ENCODE measurements at regions not wholly inside any gene's neighbourhood (a gene's known extent, or its start where the extent isn't known, plus 50 kb on each side); places are given as distances from the start of the nearest gene placed in this dataset.
"Not testable (repeated sequence)": the region's sequence is repeated elsewhere in the genome, so short reads cannot be mapped to it uniquely, and the experiment has no call there.

DNA sequence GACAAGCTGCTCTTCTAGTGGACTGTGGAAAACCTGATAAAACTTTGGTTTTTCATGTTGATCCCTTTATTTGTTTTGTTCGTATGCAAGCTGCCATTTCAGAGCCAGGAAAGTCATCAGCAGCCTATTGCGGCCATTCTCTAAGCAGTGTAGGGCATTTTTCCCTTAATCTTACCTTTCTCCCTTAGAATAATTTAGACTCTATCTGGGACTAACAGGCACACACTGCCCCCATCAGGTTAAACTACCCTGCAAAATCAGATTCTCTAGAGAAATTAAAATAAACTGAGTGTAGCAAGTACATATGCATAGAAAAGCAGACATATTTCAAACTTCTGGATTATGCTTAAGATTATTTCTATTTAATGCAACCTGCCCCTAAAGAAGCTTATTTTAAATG, 347.5 kb downstream of the METTL4 start:
- peak; percentile 51 for DNase-seq (ENCODE audit: low spot score)

DNA sequence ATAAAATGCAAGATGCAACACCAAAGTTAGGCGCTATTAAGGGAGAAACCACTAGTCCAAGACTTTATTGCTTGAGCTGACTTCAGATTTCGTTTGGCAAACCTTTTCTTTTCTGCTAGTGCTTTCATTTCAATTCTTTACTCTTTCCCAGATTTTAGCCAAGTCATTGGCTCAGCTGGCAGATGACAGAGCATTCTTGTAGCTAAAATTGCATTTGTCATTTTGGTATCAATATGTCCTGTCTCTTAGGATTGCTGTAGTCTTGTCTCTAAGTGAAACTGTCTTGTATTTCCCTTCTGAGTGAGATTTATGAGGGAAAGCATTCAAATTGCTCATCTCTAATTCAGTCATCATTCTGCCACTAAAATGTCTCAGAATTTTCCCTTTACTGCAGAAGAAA, 335.1 kb downstream of the METTL4 start:
- DNase-seq (ENCODE audit: low spot score): no peak

DNA sequence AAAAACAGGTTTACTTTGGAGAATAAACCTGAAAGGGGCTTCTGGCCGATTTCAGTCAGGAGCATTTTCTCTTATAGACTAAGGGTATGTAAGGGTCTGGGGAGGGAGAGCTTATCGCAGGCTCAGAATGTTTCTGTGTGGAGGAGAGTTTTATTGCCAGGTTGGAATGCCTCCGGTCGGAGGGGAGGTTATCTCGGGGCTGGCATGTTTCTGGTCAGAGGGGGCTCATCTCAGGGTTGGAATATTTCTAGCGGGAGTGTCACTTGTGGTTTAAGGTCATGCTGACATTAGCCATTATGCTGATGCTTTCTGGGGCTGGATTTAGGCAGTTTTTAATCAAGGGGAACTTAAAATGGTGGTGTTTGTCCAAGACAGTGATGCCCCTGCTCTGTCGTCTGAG, 333.6 kb downstream of the METTL4 start:
- no peak for DNase-seq (ENCODE audit: low spot score)

DNA sequence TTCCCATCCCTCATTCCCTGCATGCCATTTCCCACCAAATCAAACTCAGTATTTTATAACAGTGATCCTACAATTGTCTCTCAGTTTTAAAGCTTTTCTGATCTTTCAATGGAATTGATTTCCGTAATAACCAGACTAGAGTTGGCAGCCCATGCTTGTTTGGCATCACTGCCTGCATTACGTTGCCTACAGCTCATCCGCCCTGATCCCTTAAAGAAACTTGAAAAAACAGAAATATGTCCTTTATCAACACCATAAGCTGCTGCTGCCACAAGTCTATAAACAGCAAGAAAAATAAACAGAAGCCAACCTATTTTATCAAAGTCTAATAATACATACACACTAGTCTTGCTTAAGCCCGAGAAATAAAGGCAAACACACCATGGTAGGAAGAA, 331.0 kb downstream of the METTL4 start:
- no peak for DNase-seq (ENCODE audit: low spot score)

DNA sequence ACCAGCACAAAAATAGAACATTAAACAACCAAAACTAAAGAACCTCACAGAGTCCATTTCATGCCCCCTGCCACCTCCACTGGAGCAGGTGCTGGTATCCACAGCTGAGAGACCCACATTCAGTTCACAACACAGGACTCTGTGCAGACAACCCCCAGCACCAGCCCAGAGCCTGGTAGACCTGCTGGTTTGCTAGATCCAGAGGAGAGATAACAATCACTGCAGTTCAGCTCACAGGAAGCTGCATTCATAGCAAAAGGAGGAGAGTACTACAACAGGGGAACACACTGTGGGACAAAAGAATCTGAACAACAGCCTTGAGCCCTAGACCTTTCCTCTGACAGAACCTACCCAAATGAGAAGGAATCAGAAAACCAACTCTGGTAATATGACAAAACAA, 326.7 kb downstream of the METTL4 start:
- DNase-seq (ENCODE audit: low spot score): no peak

DNA sequence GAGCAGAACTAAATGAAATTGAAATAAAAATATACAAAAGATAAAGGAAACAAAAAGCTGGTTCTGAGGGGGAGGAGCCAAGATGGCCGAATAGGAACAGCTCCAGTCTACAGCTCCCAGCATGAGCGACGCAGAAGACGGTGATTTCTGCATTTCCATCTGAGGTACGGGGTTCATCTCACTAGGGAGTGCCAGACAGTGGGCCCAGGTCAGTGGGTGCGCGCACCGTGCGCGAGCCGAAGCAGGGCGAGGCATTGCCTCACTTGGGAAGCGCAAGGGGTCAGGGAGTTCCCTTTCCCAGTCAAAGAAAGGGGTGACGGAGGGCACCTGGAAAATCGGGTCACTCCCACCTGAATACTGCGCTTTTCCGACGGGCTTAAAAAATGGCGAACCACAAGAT, 324.2 kb downstream of the METTL4 start:
- not testable (repeated sequence) for DNase-seq (ENCODE audit: low spot score)

DNA sequence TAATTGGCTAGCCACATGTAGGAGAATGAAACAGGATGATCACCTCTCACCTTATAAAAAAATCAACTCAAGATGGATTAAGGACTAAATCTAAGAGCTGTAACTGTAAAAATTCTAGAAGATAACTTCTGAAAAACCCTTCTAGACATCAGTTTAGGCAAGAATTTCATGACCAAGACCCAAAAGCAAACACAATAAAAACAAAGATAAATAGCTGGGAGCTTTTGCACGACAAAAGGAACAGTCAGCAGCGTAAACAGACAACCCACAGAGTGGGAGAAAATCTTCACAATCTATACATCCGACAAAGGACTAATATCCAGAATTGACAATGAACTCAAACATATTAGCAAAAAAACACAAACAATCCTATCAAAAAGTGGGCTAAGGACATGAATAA, 316.3 kb downstream of the METTL4 start:
- no peak for DNase-seq (ENCODE audit: low spot score)

DNA sequence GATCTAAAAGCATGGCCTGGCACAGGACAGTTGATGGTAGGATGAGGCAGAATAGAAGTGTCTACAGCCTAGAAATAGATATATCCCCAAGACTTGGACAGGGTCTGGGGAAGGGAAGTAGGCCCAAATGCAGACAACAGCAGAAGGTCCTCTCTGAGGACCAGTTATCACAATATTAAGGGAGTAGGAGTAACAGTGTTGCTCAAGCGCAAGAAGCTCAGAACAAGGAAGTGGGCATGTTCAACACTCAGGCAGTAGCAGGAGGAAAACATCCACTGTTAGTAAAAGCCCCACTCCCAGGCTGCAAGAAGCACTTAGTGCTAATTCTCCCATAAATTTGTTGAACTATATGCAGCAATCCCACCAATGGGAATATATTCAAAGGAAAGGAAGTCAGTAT, 314.7 kb downstream of the METTL4 start:
- DNase-seq (ENCODE audit: low spot score): no peak

DNA sequence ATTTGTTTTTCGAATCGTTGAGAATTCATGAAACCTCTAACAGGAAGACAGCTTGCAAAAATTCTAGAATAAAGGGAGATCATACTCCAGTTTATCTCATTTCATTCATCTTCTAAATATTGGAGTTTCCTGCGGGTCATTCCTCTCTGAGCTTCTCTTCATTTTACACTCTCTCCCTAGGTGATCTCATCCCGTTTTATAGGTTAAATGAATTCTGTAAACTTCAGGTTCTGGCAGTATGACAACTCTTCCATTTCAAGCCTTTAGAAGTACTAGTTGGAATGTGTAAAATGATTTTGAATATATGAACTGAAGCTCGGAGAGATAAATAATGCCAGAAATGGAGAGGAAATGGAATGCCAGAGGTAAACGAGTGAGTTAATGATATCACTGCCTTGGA, 312.4 kb downstream of the METTL4 start:
- no peak for DNase-seq (ENCODE audit: low spot score)

DNA sequence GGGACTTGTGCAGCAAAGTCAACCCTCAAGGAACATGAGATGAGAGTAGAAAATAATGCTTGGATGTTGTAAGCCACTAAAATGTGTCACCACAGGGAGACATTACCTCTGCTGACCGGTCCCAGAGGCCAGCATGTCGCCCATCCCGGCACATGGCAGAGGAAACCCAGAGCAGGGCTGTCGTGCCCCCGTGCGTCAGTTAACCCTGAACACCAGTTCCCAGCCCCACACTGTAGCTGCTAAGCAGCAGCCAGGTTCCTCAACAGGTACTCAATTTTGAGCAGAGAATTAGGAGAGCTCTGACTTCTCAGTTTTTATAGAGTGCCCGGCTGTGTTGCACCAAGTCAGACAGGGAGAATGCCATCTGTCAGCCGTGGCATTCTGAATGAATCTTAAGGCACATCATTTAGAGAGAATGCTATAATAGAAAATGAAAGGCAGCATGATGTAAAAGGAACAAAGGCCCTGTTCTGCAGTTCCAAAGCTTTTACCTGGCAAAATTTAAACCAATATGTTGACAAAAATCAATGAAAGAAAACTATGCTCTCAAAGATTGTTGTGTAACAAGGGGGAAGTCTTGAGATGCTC, 307.9 kb downstream of the METTL4 start:
- DNase-seq (ENCODE audit: low spot score): no peak

DNA sequence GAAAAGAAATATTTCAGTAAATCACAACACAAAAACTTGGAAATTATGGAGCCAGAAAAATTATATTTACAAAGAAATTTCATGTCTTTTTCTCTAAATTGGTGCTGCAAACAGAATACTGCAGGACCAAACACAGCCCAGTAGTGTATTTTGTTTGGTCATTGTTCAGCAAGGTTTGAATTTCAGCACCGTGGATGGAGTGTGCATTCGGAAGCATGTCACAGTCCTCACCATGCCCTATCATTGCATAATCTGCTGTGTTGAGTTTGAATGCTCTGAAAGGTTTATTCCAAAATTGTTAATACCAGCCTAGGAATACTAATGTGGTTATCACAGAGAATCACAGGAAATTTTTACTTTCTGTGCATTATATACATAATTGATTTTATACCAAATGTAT, 296.7 kb downstream of the METTL4 start:
- DNase-seq (ENCODE audit: low spot score): no peak

DNA sequence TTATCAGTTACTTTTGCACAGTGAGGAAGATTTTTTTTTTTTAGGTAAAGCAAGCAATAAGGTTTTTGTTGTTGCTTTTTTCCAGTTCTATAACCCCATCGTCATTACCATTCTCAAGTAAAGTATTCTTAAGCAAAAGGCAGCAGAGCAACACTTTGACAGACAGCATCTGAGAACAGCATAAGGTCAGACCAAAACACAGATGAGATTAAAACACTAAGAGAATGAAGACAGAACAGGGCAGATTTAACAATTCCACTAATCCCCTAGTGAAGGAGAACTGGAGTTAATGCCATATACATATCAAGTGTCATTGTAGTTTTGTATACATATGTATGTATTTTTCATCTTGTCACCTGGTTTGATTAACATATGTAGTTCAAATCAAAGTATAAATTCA, 290.2 kb downstream of the METTL4 start:
- DNase-seq (ENCODE audit: low spot score): no peak

DNA sequence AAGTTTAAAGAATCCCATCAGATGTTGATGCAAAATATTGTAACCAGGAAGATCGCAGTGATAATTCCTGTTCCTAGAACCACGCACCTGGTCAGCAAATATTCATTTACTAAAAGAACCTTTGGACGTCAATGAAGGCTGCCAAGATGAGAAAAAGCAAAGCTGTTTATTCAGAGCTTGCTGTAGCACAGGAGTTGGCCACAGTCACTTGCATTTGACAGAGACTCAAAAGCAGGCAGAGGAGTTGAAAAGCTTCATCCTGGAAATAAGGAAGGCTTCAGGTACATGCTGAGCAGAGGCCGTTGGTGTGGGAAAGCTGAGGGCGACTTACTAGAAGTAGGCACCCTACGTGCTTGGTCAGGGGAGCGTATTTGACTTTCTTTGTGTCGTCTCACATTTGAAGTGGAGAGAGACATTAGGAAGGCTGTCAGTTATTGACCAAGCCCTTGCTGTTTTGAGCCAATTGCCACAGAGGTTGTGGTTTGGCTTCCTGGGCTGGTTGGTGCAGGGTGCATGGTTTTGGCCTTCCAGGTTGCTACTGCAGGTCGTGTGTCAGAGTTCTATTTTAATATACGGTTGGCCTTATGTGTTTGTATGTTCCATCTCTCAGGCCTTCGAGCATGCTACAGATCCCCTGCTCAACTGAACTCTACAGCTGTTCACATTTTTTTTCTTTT, 289.6 kb downstream of the METTL4 start:
- no peak for DNase-seq (ENCODE audit: low spot score)

DNA sequence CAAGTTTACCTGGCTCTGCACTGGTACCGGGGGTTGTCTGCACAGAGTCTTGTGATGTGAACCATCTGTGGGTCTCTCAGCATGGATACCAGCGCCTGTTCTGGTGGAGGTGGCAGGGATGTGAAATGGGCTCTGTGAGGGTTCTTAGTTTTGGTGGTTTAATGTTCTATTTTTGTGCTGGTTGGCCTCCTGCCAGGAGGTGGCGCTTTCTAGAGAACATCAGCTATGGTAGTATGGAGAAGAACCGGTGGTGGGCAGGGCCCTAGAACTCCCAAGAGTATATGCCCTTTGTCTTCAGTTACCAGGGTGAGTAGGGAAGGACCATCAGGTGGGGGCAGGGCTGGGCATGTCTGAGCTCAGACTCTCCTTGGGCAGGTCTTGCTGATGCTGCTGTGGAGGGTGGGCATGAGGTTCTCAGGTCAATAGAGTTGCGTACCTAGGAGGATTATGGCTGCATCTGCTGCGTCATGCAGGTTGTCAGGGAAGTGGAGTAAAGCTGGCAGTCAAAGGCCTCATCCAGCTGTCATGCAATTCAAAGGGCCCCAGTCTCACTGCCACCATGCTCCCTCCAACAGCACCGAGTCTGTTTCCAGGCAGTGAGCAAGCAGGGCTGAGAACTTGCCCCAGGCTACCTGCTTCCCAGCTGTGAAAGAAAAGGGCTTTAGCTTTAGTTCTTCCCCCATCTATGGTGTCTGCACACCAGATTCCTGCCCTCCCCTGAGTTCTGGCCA, 278.0 kb downstream of the METTL4 start:
- no peak for DNase-seq (ENCODE audit: low spot score)

DNA sequence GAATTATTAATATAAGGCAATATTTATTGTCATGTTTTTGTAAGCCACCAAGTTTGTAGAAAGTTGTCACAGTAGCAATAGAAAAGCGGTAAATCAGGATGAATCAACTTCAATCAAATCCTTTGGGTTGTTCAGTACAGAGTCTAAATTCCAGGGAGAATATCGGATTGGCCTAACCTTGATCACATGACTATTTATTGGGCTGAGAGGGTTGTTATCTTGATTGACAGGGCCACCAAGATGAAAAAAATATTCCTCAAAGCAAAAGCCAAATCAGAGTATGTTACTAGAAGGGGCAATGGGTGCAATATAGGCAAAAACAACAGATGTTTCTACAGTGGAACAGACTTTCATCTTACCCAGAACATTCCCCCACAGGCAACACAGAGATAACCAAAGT, 270.0 kb downstream of the METTL4 start:
- DNase-seq (ENCODE audit: low spot score): no peak

DNA sequence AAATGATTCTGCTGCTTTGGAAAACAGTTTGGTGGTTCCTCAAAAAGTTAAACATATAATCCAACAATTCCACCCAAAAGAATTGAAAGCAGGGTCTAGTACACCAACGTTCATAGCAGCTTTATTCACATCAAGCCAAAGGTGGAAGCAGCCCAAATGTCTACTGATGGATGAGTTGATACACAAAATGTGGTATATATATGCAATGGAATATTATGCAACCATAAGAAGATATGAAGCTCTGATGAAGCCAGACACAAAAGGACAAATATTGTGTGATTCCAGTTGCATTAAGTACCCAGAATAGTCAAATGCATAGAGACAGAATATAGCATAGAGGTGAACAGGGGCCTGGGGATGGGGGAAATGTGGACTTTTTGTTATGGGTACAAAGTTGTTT, 269.3 kb downstream of the METTL4 start:
- DNase-seq (ENCODE audit: low spot score): no peak

DNA sequence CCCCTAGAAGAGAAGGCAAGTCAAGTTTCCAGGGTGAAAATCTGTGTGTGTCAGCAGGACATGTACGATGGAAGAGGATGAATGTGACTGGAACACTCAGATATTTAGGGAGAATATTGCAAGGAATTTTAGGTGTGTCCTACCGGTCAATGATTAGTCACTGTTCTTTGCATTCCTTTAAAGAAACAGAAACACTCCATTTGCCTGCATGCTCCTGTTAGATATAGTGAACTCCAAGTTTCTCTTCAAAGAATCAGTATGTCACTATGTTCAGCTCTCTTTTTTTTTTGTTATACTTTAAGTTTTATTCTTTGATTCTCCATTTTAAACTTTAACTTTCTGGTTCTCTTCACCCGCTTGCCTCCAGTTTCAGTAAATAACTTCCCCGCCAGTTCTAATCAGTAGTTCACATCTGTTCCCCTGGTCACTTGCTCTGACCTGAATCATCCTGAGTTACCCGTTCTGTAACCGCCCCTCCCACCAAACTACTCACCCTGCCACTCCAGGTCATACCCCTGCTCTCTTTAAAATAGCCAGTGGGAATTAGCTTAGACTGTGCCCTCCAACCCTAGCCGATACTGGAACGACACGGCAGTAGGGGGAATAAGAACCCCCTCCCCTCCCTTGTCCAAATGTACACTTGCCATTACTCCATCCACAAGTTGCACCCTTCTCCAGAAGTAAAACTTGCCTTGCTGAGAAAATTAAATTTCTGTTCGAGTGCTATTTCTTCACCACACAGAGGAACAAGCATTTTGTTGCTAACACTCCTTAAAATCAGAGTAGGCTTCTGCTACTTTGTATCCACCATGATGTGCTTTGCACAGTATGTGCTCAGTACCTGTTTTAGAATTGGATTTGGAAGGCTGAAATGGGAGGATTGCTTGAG, 268.4 kb downstream of the METTL4 start:
- no peak for DNase-seq (ENCODE audit: low spot score)

DNA sequence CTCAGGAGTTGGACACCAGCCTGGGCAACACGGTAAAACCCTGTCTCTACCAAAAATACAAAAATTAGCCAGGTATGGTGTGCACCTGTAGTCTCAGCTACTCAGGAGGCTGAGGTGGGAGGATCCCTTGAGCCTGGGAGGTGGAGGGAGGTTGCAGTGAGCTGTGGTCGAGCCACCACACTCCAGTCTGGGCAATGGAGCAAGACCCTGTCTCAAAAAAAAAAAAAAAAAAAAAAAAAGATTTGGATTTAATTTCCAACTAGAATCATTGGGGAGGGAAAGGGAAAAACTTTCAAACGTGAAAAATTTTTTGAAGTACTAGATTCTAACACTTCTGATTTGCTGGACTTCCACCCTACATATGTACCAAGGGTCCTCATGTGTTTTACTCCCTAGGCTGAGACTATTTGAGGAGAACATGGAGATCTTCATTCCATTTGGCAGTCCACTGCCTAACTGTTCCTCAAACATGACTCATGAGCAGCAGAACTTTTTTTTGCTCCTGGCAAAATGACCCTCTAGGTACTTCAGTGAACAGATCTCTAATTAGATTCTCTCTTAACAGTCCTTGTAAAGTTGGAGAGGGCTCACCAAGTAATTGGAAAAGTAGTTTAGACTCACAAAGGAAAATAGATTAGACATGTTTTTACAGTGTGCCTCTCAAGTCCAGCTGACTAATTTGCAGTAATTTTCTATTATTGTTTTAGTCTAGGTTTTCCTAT, 267.6 kb downstream of the METTL4 start:
- DNase-seq (ENCODE audit: low spot score): no peak

DNA sequence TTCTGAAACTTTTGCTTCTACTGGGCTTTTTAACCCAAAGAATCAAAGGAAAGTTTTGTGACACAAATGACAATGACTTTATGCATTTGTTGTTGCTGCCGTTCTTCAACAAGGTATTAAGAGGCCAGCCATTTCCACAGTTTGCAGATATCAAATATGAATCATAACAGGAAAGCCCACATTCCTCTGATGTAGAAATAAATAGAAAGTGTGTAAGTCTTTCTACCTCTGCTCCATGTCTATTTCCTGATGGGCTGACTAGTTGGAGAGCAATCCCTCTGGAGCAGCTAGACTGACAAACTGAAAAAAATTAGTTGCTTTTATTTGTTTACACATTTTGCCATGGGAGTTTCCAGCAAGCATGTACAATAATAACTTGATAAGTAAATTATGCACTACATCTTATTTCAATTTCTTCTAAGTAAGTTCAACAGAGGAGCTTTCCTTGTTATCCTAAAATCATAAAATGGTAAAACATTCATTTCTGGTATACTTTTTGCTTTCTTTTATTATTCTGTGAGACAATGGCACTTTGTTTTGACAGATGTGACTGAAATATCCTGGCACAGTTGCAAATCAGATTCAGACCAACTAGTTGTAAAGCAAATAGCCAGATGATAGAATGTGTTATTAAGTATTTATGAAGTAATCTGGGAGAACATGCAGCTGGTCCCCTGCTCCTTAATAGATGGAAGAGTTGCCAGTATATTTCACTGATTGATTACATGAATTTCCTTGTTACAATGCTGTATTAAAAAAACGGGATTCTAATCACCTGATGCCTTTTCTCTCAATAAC, 266.7 kb downstream of the METTL4 start:
- DNase-seq (ENCODE audit: low spot score): no peak

DNA sequence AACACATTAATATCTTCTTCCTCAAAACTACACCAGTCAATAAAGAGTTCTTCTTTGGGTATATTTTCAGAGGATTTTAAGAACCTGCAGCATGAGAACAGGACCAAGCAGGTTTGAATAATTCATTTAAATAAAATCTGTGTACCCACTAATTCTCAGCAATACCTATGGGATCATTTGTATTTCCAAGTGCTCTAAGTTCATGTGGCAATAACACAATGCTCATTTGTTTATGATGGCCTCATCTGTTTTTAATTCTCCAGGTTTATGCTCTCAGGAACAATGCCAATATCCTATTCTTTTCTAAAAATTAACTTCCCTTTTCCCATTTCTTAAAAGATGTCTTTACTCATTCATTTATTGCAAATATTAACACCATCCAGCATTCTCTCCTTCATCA, 264.7 kb downstream of the METTL4 start:
- no peak for DNase-seq (ENCODE audit: low spot score)

DNA sequence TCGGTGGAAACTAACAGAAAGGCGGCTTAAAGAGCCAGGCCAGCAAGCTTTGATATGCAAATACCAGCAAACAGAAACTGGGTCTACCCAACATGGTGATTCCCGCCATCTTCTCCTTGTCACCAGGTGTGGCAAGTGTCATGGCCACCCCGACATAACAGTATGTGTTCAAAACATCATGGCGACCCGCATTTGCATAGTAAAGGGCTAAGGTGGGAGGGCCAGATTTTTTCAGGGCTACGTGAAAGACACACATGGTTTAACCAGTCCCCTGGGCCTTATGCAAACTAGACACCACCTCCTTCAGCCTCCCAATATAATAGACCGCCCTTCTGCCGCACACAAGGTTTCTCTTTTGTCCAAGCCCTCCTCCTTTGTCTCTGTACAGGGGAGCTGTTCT, 260.4 kb downstream of the METTL4 start:
- DNase-seq (ENCODE audit: low spot score): no peak

Data from D341Med (cell line).